Posterior cingulate gyrus (tissue), 11 donors: ENCODE measurements at regions not wholly inside any gene's neighbourhood (a gene's known extent, or its start where the extent isn't known, plus 50 kb on each side); places are given as distances from the start of the nearest gene placed in this dataset.
A peak's percentile ranks its signal among the peaks of the same experiment; 100 is the strongest.

Experiments
- DNase-seq, 10 donors: peaks; one replicate each; pipeline versions ENCODE4 v3.0.0 to v3.0.0-alpha.2; 2020 to 2021; ENCODE audit warnings: mixed read lengths in 3 of 10
- intact Hi-C: fragments of 100-400 bp; cut with DNase I; formaldehyde crosslinking; loops from one replicate; pipeline ENCODE4 v1.15.1; 2023

GRCh38 chr2:16155766-16156165 lies 215.4 kb downstream of the MYCN start:
- intact Hi-C loops = no loop called here
- no peak for DNase-seq

DNA sequence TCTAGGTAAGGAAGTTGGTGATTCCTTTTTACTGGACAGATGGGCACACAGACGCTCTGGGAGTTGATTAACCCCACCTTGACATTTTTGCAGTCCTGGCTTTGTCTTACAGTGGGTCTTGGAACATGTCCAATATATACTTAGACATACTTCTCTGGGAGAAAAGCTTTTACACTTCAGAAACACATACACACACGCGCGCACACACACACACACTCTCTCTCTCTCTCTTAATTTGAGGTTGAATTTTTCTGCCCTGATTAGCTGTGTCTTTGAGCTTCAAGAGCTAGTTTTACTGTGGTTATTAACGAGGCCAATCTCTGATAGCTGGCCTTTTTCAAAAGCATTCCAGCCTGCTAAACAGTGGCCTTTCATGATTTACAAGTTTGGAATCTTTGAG lies 215.0 kb downstream of the MYCN start:
- intact Hi-C loops = no loop called here
- no peak for DNase-seq

DNA sequence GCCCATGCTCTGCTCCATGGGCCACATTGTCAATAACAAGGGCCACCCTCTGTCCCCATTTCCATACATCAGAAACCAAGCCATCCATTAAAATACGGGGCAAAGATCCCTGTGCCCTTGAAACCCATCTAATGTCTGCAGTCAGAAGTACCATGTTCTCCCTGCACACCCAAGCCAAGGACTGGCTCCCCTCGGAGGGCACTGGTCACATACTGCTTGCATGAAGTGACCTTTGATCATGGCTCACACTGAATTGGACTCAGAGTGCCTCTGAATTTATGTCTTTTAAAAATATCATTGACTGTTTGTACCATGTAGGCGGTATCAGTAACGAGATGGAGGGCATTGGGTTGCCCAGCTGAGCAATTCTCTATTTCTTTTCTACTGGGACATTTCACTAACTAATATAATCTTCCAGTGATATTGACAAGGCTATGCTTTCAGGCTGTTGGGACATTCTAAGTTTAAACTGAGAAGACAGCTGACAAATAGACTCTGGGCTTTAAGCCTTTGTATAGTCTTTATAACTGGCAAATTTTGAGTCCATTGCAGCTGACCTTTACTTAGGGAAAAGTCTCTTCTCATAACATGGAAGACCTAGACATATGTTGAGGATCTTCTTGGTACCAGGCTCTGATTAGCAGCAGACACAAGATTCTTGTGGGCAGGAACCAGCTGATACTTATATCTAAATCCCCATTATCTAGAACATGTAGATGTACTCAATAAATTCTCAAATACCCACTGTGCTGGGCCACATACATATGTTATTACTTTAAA lies 214.3 kb downstream of the MYCN start:
- no peak for DNase-seq
- intact Hi-C loops = no loop called here

GRCh38 chr2:16154061-16154460 lies 213.7 kb downstream of the MYCN start:
- no peak for DNase-seq
- intact Hi-C loops = no loop called here

DNA sequence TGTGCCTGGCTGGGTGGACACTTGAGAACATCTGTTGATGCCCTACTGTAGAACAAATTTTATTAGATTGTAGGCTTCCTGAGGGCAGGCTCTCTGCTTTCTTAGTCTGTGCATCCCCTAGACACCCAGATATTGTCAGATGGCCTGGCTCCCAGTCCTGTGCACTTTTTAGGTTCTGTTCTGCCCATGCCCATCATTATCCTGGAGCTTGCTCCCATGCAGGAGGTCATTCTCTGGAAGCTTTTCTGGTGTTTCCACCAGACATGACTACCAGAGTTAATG lies 213.3 kb downstream of the MYCN start:
- intact Hi-C loops = no loop called here
- no peak for DNase-seq

DNA sequence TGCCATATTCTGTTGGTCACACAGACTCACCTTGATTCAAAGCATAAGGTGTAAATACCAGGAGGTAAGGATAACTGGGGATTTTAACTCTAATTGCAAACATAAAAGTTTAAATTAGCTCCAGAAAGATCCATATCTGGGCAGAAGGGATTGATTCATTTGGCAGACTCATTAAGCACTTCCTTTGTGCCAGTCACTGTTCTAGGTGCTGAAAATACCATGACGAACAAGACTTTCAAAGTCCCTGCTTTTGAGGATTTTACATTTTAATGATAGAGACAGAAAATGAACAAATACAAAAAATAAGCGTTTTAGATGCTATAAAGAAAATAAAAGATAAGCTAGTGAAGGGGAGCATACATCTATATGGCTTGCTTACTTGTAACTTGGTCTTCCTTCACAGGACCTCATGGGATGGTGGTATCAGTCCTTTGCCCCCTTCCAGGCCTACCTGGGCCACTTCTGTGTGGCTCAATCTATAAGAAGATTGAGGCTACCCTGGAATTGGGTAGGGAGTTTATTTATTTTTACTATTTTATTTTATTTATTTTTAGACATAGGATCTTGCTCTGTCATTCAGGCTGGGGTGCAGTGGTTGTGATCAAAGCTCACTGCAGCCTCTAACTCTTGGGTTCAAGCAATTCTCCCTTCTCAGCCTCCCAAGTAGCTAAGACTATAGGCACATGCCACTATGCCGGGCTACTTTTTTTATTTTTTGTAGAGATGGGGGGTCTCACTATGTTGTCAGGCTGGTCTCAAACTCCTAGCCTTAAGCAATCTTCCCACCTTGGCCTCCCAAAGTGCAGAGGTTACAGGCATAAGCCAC lies 212.8 kb downstream of the MYCN start:
- no peak for DNase-seq
- intact Hi-C loops = no loop called here

- DNase-seq = no peak
- intact Hi-C loops = no loop called here
These were observed 211.9 kb downstream of the MYCN start for GRCh38 chr2:16152071-16152927.

DNA sequence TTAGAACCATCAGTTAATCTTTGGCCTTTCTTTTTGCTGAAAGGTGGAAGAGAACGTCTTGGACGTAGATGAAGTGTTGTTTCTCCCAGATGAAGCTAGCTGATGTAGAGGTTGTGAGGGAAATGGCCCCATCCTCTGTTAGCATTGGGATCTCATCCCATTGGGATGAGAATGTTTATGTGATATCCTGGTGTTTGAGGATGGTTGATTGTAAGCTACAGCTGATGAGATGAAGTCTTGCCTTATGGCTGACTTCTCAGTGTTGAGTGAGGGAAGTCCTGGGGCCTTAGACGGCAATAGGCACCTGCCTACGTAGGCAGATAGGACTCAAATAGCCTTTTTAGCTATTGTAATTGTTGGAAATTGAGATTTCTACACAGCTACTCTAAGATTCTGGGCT lies 211.3 kb downstream of the MYCN start:
- no peak for DNase-seq
- intact Hi-C loops = no loop called here

DNA sequence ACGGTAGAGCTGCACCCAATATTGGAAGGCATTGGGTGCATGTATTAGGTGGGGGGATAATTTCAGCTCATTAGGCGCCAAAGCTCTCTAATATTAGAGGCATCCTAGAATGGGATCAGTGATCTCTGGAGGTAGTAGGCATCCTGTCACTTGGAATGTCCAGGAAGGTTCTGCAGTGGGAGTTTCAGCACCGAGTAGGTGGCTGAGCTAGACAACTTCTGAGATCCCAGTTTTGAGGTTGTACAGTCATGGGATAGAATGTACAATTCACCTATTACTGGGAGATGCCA lies 210.9 kb downstream of the MYCN start:
- intact Hi-C loops = no loop called here
- no peak for DNase-seq

DNA sequence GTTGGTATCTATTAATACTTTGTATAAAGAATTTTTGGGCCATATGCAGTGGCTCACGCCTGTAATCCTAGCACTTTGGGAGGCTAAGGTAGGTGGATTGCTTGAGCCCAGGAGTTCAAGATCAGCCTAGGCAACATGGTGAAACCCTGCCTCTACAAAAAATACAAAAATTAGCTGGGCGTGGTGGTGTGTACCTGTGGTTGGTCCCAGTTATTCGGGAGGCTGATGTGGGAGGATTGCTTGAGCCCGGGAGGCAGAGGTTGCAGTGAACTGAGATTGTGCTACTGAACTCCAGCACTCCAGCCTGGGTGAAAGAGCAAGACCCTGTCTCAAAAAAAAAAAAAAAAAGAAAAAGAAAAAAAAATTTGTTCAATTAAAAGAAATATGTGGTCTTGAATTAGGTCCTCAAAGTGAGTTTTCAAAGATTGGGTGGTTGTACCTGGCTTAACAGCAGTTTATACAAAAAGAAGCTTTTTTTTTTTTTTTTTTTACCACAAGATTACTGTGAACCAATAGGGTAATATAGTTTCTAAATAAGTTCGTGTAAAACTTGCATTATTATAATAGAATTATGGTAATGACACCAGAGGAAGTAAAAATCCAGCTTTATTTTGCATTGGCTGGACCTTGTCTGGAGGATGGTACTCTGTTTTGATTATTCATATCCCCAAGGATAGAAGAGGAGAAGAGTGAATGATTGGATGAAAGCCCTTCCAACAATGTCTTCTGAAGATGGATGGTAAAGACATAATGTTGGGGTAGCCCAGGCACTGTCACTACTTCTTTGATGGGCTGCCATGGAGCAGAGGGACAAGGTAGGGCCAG lies 210.3 kb downstream of the MYCN start:
- intact Hi-C loops = no loop called here
- no peak for DNase-seq

- intact Hi-C loops = no loop called here
- no peak for DNase-seq
These were observed 209.2 kb downstream of the MYCN start for GRCh38 chr2:16149349-16150243.

- intact Hi-C loops = no loop called here
These were observed 208.4 kb downstream of the MYCN start for GRCh38 chr2:16148632-16149348.

GRCh38 chr2:16142383-16143361 lies 202.3 kb downstream of the MYCN start:
- no peak for DNase-seq
- intact Hi-C loops = no loop called here

More at GRCh38 chr2:16148632-16149348, 208.4 kb downstream of the MYCN start:
- DNase-seq = no peak

- intact Hi-C loops = no loop called here
- no peak for DNase-seq
These were observed 201.2 kb downstream of the MYCN start for GRCh38 chr2:16141641-16141921.

GRCh38 chr2:16140771-16141640 lies 200.7 kb downstream of the MYCN start:
- intact Hi-C loops = no loop called here
- DNase-seq = peak in 2 of 10 donors; percentile 27 to 83

GRCh38 chr2:16139663-16140615 lies 199.6 kb downstream of the MYCN start:
- intact Hi-C loops = no loop called here
- no peak for DNase-seq
